ENCODE measurements at regions not wholly inside any gene's neighbourhood (a gene's known extent, or its start where the extent isn't known, plus 50 kb on each side); places are given as distances from the start of the nearest gene placed in this dataset.
"Not testable (repeated sequence)": the region's sequence is repeated elsewhere in the genome, so short reads cannot be mapped to it uniquely, and the experiment has no call there.

GRCh38 chr10:42193588-42193987 lies 444.8 kb downstream of the ZNF33B start:
- POLR2A ChIA-PET; CTCF ChIA-PET; H3K4me3 ChIP-seq (ENCODE audit: low read depth, low read length); DNase-seq (ENCODE audit: low read depth, low spot score): not testable (repeated sequence)

- POLR2A ChIA-PET; CTCF ChIA-PET; DNase-seq (ENCODE audit: low read depth, low spot score); H3K4me3 ChIP-seq (ENCODE audit: low read depth, low read length): not testable (repeated sequence)
- peak; percentile 34 for TF ChIP-seq CTCF (IDR thresholded peaks at IDR 0.05; ENCODE audit: insufficient read depth, low read length, missing control alignments)
These were observed 445.9 kb downstream of the ZNF33B start for GRCh38 chr10:42192450-42192849.

GRCh38 chr10:42187501-42188195 lies 450.7 kb downstream of the ZNF33B start:
- CTCF ChIA-PET; DNase-seq (ENCODE audit: low read depth, low spot score); POLR2A ChIA-PET; H3K4me3 ChIP-seq (ENCODE audit: low read depth, low read length): not testable (repeated sequence)

- POLR2A ChIA-PET; H3K4me3 ChIP-seq (ENCODE audit: low read depth, low read length); DNase-seq (ENCODE audit: low read depth, low spot score): not testable (repeated sequence)
- CTCF ChIA-PET, result interaction anchor here (0.6 kb wide), 2 partner anchors 19 to 1279 kb away, joined by 3 to 5 read pairs; no protein-coding TSS in a partner anchor
These were observed 460.3 kb downstream of the ZNF33B start for GRCh38 chr10:42177793-42178689.

- H3K4me3 ChIP-seq (ENCODE audit: low read depth, low read length), result no peak overlapping the region
- CTCF ChIA-PET, result no interaction called here
- POLR2A ChIA-PET, result no interaction called here
- no peak for DNase-seq (ENCODE audit: low read depth, low spot score)
- TF ChIP-seq CTCF (IDR thresholded peaks at IDR 0.05; ENCODE audit: insufficient read depth, low read length, missing control alignments), result no peak
These were observed 461.1 kb downstream of the ZNF33B start for GRCh38 chr10:42177077-42177792.

GRCh38 chr10:42150428-42151061 lies 487.8 kb downstream of the ZNF33B start:
- no peak overlapping the region for H3K4me3 ChIP-seq (ENCODE audit: low read depth, low read length)
- POLR2A ChIA-PET, result no interaction called here
- DNase-seq (ENCODE audit: low read depth, low spot score), result no peak
- TF ChIP-seq CTCF (IDR thresholded peaks at IDR 0.05; ENCODE audit: insufficient read depth, low read length, missing control alignments), result no peak
- CTCF ChIA-PET, result no interaction called here

- ChIA-PET CTCF (no interaction called here), POLR2A (no interaction called here)
- no peak for DNase-seq (ENCODE audit: low read depth, low spot score)
- no peak for TF ChIP-seq CTCF (IDR thresholded peaks at IDR 0.05; ENCODE audit: insufficient read depth, low read length, missing control alignments)
- H3K4me3 ChIP-seq (ENCODE audit: low read depth, low read length), result no peak overlapping the region
These were observed 488.5 kb downstream of the ZNF33B start for GRCh38 chr10:42149722-42150427.
